HUDEP-2 (cell line): ENCODE measurements at regions not wholly inside any gene's neighbourhood (a gene's known extent, or its start where the extent isn't known, plus 50 kb on each side); places are given as distances from the start of the nearest gene placed in this dataset.
"Not testable (repeated sequence)": the region's sequence is repeated elsewhere in the genome, so short reads cannot be mapped to it uniquely, and the experiment has no call there.

ENCODE experiments used
- DNase-seq, 76 experiments: peaks; one replicate each; lab custom pipeline; 2025; ENCODE audit not compliant: unreplicated experiment in 76 of 76; lab: John Stamatoyannopoulos, UW

- DNase-seq: peak in 1 of 76 experiments; percentile 5
Measured at GRCh38 chr5:56632199-56632598, 183.2 kb upstream of the MAP3K1 start.

- no peak for DNase-seq
Measured at GRCh38 chr5:56631719-56632118, 183.6 kb upstream of the MAP3K1 start.

DNA sequence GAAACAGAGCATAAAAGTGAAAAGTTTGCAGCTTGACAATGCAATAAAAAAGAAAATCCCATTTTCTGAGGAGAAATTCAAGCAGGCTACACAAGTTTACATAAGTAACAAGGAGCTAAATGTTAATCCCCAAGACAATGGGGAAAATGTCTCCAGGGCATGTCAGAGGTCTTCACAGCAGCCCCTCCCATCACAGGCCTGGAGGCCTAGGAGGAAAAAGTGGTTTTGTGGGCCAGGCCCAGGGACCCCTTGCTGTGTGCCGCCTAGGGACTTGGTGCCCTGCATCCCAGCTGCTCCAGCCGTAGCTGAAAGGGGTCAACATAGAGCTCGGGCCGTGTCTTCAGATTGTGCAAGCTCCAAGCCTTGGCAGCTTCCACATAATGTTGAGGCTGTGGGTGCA, 186.7 kb upstream of the MAP3K1 start:
- not testable (repeated sequence) for DNase-seq

GRCh38 chr5:56625541-56625940, 189.8 kb upstream of the MAP3K1 start:
- DNase-seq: no peak

DNA sequence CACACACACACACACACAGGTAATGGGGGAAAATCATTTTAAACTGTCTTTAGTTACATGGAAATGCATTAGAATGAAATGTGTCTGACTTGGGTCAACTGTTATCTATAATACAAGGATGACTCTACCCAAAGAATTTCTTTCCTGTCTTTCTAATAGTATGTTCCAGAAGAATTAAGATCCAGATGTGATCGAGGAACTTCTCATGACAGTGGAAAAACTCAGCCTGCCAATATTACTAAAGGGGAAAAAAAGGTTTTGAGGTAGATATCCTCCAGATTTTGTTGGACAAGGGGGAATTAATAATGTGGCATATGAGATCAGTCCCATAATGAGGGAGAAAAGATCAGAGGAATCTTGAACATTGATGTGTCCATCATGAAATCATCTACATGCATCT, 190.6 kb upstream of the MAP3K1 start:
- DNase-seq: no peak

DNA sequence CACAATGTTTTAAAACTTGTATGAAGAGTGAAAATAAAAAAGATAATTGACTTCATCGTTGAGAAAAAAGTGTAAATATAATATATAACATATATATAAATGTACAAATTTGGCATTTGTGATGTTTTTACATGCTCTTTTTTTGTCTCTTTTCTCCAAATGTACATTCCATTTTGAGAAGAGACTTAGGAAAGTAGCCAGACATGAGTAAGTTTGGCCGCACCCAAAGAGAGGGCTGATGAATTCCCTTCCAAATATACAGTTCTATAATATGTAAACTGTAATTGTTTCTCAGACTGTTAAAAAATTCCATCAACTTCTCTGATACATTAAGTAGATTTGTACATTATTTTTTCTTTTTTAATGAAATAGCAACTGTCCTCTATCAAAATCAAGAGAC, 193.2 kb upstream of the MAP3K1 start:
- DNase-seq: no peak

DNA sequence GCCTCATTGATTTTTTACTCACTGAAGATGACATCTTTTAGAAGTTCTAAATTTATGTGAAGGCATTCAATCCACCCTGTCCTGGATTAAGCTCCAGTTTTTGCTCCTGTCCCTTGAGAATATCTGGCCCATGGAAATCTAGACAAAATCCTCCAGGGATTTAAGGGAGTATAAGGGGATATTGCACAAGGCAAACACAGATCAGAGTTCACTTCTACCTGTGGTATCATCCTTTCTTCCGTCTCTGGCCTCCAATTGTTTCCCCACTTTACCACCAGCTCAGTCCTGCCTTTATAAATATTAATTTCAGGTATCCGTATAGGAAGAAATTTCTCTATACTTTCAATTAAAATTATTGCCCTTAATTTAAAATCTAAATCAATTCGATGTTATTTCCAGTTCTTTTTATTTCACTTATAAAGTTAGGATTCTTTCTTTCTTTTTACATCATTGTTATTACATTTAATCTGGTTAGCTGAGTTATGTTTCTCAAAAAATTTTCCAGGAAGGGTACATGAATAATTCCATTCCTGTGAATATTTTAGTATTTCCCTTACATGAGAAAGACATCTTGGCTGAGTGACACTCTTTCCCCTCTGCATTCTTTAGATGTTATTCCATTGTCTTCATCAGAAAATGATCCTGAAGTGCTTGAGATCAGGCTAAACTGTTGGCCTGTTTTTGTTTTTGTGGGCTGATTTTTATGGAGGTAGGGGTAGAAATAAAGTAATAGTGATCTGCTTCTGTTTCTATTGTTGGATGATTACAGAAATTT, 194.3 kb upstream of the MAP3K1 start:
- no peak for DNase-seq

- DNase-seq: no peak
Measured at GRCh38 chr5:56617998-56618397, 197.4 kb upstream of the MAP3K1 start.

DNA sequence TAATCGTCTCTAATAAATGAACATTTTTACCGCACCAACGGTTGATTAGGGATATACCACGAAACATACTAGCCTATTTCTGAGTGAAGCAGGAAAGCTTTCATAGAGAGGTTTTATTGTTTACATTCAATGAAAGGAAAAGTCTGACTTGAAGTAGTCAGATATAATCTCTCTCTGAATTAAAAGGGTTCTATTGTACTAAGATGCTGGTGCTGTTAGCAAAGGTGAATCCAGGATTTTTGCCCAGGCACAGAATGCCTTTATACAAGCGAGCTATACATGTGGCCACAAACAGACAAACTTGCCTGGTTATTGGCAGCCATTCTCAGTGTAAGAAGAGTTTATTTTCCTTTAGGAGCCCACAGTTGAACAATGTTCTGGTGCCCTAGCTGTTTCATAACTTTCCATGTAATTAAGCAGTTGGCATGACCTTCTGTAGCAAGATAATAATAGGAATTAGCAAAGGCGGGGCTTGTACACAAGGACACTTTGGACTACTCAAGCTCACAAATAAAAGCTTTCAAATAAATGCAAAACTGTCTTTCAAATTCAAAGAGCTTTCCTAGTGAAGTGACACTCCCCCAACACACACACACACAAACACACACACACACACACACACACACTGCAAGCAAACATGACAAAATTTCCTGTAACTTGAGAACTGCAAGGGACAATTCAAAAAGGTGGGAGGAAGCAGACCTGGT, 198.7 kb upstream of the MAP3K1 start:
- no peak for DNase-seq

GRCh38 chr5:56615361-56616153, 199.8 kb upstream of the MAP3K1 start:
- DNase-seq: no peak

DNA sequence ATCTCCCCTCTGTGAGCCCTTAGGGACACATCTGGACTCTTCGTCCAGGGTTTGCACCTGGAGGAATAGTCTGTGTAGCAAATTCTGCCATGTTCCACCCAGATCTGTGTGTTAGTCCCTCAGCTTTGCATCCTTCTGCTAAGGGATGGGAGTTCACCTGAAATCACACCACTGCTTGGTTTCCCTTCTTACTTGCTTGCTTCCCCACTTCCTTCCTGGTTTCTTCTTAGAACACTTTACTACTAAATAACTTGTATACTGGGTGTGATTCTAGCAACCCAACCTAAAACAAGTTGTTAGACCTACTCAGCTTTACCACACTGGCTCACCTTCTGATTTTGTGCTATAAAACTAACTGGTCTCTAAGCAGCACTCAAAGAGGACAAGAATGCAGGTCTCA, 202.6 kb upstream of the MAP3K1 start:
- no peak for DNase-seq

DNA sequence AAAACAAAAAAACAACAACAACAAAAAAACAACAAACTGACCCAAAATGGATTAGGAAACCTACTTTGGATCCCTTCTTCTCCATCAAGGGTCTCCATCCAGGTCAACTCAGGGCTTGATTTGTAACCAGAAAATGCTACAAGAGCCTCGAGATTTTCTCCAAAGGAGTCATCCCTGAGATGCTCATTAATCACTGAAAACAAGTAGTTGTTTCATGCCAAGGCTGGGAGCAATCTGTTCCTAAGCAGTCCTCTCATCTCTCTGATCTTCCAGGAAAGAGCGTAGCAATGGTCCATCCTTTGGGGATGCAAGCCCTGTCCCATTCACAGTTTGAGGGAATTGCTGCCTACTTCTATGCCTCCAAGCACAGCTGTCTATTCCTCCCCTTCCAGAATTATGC, 203.0 kb upstream of the MAP3K1 start:
- no peak for DNase-seq

GRCh38 chr5:56610093-56610698, 205.2 kb upstream of the MAP3K1 start:
- no peak for DNase-seq

- peak in 5 of 76 experiments; percentile 9 to 37 (median 24) for DNase-seq
Measured at GRCh38 chr5:56608217-56608925, 207.0 kb upstream of the MAP3K1 start.

DNA sequence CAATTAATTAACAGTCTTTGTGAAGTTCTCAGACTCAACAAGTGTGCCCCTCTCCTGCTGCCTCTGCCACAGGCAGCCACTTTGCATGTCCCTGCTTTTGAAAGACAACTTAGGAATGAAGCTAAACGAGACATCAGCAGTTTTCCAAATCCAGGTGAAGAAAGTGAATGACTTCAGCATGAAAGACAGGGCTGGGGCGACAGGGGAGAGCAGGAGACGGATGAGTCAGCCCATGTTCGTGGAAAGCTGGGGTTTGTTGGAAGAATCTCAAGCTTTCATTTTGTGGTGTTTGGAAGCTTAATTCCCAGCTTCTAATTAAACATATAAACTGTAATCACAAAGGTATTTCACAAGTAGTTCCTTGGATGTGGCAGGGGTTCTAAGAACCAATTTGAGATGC, 207.8 kb upstream of the MAP3K1 start:
- no peak for DNase-seq

GRCh38 chr5:56607074-56607473, 208.3 kb upstream of the MAP3K1 start:
- no peak for DNase-seq

DNA sequence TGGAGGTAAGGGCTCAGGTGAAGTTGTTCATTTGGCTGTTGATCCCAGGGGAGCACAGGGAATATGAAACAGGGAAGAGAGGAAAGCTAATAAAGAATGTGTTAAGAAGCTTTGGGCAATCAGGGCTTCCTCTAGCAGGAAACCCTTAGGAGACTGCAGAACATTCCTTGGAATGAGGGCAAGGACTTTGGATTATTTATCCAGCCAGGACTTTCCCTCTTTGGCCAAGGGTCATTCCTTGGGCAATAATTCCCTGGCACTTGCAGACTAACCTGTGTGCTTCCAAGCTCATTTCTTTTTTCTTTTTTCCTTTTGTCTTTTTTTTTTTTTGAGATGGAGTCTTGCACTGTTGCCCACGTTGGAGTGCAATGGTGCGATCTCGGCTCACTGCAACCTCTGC, 209.2 kb upstream of the MAP3K1 start:
- no peak for DNase-seq

DNA sequence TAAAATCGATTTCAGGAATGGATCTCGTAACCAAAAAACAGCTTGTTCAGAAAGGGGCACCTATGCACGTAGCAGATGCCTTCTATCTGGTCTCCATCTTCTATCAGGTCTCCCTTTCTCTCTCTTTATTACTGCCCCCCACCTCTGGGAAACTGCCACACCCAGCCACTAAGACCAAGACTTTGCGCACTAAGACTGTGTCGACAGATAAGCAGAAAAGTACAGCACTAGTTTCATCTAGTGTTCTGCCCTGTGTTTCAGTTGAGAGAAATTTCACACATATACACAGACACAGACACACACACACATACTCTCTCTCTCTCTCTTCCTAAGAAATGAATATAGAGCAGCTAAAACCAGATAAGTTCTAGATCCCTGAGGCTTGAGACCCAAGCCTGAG, 210.1 kb upstream of the MAP3K1 start:
- DNase-seq: peak in 2 of 76 experiments; percentile 4 to 32

GRCh38 chr5:56601641-56602071, 213.7 kb upstream of the MAP3K1 start:
- no peak for DNase-seq

GRCh38 chr5:56598941-56599340, 216.4 kb upstream of the MAP3K1 start:
- DNase-seq: no peak
